Caco-2 (cell line): ENCODE measurements at regions not wholly inside any gene's neighbourhood (a gene's known extent, or its start where the extent isn't known, plus 50 kb on each side); places are given as distances from the start of the nearest gene placed in this dataset.

Source experiments
- BruUV-seq: library from RNA; stranded (reverse); fragments of 400-500 nt; replicated peaks from 2 replicates; lab custom pipeline; 2021; lab: Mats Ljungman, UMichigan
- CTCF ChIA-PET: fragments of 300-600 bp; sonication (Branson Sonifier 250); formaldehyde crosslinking; loops from one replicate; lab custom pipeline; 2022; ENCODE audit warnings: antibody characterized with exemption; lab: Charles Lee
- POLR2A ChIA-PET: fragments of 300-600 bp; sonication (Branson Sonifier 250); formaldehyde crosslinking; loops from one replicate; lab custom pipeline; 2022; ENCODE audit warnings: antibody characterized with exemption; lab: Charles Lee
- DNase-seq, 2 experiments: peaks; one replicate each; pipeline versions ENCODE4 v3.0.0 to v3.0.0-alpha.2; 2020 to 2022
- H3K27me3 ChIP-seq: replicated peaks from 2 replicates; pipeline ENCODE4 v1.6.0; 2011; ENCODE audit warnings: low read length; ENCODE audit not compliant: control insufficient read depth, insufficient read depth
- H3K36me3 ChIP-seq: 2 replicates; pipeline ENCODE4 v1.5.1; 2011; ENCODE audit warnings: low read length; ENCODE audit not compliant: control insufficient read depth, insufficient read depth
- H3K4me1 ChIP-seq: fragments of 250-450 bp; sonication (Bioruptor Pico); 2 replicates; pipeline ENCODE4 v1.5.1; 2020; ENCODE audit warnings: mild to moderate bottlenecking
- H3K4me3 ChIP-seq: 2 replicates; pipeline ENCODE4 v1.5.1; 2011; ENCODE audit warnings: low read depth, mild to moderate bottlenecking, control low read depth, low read length
- H3K9me3 ChIP-seq: fragments of 250-450 bp; sonication (Bioruptor Pico); 2 replicates; pipeline ENCODE4 v1.5.1; 2020; ENCODE audit warnings: mild to moderate bottlenecking, moderate library complexity
- H3K27ac Mint-ChIP-seq: one replicate; pipeline ENCODE4 v1.8.0; 2022; ENCODE audit warnings: mixed read lengths; ENCODE audit not compliant: unreplicated experiment
- H3K27me3 Mint-ChIP-seq: one replicate; pipeline ENCODE4 v1.8.0; 2022; ENCODE audit warnings: mixed read lengths; ENCODE audit not compliant: insufficient read depth, unreplicated experiment
- H3K36me3 Mint-ChIP-seq: one replicate; pipeline ENCODE4 v1.8.0; 2022; ENCODE audit warnings: mild to moderate bottlenecking, mixed read lengths; ENCODE audit not compliant: insufficient read depth, unreplicated experiment
- H3K4me1 Mint-ChIP-seq: one replicate; pipeline ENCODE4 v1.8.0; 2022; ENCODE audit warnings: low read depth, mixed read lengths; ENCODE audit not compliant: unreplicated experiment
- H3K4me3 Mint-ChIP-seq: one replicate; pipeline ENCODE4 v1.8.0; 2022; ENCODE audit warnings: mild to moderate bottlenecking, moderate library complexity, mixed read lengths; ENCODE audit not compliant: unreplicated experiment
- H3K9me3 Mint-ChIP-seq: one replicate; pipeline ENCODE4 v1.8.0; 2022; ENCODE audit warnings: mixed read lengths; ENCODE audit not compliant: unreplicated experiment
- intact Hi-C: fragments of 100-400 bp; cut with micrococcal nuclease; formaldehyde crosslinking; loops from one replicate; pipeline ENCODE4 v1.10.0; 2022; ENCODE audit not compliant: unreplicated experiment
- TF ChIP-seq, protein P1 (sequence below), 2 experiments: fragments of 200-600 bp in 1 of 2; IDR thresholded peaks; 1 replicate in 1 of 2; 2 replicates in 1 of 2; pipeline versions ENCODE4 v1.5.1 to v1.8.0; 2011 to 2022; ENCODE audit warnings: antibody characterized with exemption in 1 of 2, control low read depth in 1 of 2, inconsistent platforms in 1 of 2, low read depth in 1 of 2, low read length in 1 of 2, mild to moderate bottlenecking in 1 of 2, moderate library complexity in 1 of 2; ENCODE audit not compliant: insufficient read depth in 1 of 2, severe bottlenecking in 1 of 2, unreplicated experiment in 1 of 2

DNA sequence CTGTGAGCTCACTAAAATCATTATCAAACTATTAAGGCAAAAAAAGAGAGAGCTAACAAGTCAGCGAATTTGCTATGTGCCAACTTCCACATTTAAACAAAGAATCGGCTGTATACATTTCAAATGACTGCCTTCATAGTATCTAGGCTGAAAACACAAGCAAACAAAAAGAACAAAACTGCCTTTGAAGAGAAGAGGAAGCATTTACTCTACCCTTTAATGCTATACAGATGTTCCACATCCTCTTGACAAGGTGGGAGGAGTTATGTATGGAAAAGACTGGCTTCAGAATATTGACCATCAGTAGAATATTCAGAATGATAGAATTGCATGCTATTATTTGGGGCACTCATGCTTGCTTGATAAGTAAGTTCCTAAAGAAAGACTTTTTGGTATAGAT is 741.7 kb downstream of the PLCL1 start:
- Mint-ChIP-seq H3K4me3 (no peak overlapping the region), H3K9me3 (no peaks in the 10 kb centered on the region), H3K4me1 (no peaks in the 10 kb centered on the region), H3K27me3 (no peaks in the 10 kb centered on the region), H3K27ac (no peak overlapping the region), H3K36me3 (no peaks in the 10 kb centered on the region)
- CTCF ChIA-PET: no interaction called here
- H3K9me3 ChIP-seq: no peaks in the 10 kb centered on the region
- H3K36me3 ChIP-seq: no peaks in the 10 kb centered on the region; the same call in 1 of the 2 replicates
- TF ChIP-seq, protein P1, sequence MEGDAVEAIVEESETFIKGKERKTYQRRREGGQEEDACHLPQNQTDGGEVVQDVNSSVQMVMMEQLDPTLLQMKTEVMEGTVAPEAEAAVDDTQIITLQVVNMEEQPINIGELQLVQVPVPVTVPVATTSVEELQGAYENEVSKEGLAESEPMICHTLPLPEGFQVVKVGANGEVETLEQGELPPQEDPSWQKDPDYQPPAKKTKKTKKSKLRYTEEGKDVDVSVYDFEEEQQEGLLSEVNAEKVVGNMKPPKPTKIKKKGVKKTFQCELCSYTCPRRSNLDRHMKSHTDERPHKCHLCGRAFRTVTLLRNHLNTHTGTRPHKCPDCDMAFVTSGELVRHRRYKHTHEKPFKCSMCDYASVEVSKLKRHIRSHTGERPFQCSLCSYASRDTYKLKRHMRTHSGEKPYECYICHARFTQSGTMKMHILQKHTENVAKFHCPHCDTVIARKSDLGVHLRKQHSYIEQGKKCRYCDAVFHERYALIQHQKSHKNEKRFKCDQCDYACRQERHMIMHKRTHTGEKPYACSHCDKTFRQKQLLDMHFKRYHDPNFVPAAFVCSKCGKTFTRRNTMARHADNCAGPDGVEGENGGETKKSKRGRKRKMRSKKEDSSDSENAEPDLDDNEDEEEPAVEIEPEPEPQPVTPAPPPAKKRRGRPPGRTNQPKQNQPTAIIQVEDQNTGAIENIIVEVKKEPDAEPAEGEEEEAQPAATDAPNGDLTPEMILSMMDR (IDR thresholded peaks at IDR 0.05; ENCODE audit: insufficient read depth in 1 of 2, low read depth in 1 of 2, low read length in 1 of 2, severe bottlenecking in 1 of 2, unreplicated experiment in 1 of 2): no peak
- no peak for DNase-seq
- H3K4me3 ChIP-seq: no peak overlapping the region
- H3K4me1 ChIP-seq: no peaks in the 10 kb centered on the region
- BruUV-seq: no TSS peak
- intact Hi-C loops: no loop called here
- POLR2A ChIA-PET: no interaction called here
- H3K27me3 ChIP-seq: no peaks in the 10 kb centered on the region

DNA sequence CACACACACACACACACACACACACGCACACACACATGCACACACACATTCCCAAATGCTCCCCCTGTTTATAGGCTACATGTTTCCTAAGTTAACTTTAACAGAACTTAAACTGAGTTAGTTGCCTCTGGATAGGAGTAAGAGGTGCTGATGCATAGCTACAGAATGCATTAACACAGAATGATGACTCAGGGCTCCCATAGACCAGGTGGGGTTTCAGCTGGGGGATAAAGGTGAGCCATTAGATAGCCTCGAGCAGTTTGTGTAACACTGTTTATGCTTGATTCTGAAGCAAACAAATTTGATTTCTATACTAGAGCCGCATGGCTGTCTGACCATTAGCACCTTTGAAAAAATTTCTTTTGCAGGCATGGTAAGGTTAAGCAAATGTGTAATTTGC is 741.0 kb downstream of the PLCL1 start:
- no peak for DNase-seq
- H3K27me3 Mint-ChIP-seq: no peaks in the 10 kb centered on the region
- Histone ChIP-seq H3K9me3 (no peaks in the 10 kb centered on the region), H3K4me1 (no peaks in the 10 kb centered on the region), H3K36me3 (no peaks in the 10 kb centered on the region; the same call in 1 of the 2 replicates), H3K27me3 (no peaks in the 10 kb centered on the region), H3K4me3 (no peak overlapping the region)
- no peaks in the 10 kb centered on the region for H3K9me3 Mint-ChIP-seq
- TF ChIP-seq, protein P1 (IDR thresholded peaks at IDR 0.05; ENCODE audit: insufficient read depth in 1 of 2, low read depth in 1 of 2, low read length in 1 of 2, severe bottlenecking in 1 of 2, unreplicated experiment in 1 of 2): no peak
- H3K36me3 Mint-ChIP-seq: no peaks in the 10 kb centered on the region
- H3K27ac Mint-ChIP-seq: no peak overlapping the region
- CTCF ChIA-PET: interaction anchor here (0.6 kb wide), 1 partner anchor 112 kb away, joined by 3 read pairs; no protein-coding TSS in a partner anchor
- intact Hi-C loops: no loop called here
- no peaks in the 10 kb centered on the region for H3K4me1 Mint-ChIP-seq
- no TSS peak for BruUV-seq
- POLR2A ChIA-PET: no interaction called here
- H3K4me3 Mint-ChIP-seq: no peak overlapping the region

DNA sequence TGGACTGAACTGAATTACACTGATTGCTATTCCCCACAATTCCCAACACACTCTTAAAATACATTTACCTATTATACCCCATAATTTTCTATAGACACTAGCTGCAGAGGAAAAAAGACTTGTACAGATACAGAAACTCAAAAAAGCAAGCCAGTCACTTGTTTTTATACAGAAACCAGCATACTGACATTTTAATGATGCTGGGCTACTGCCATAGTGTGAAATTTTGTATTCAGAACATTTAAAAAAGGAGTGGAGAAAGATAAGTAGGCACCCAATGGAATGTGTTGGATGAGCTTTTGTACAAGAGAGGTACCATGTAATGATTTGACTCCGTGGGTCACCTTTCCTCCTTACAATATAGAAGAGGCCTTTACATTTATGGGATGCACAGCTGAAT is 740.1 kb downstream of the PLCL1 start:
- Histone ChIP-seq H3K36me3 (no peaks in the 10 kb centered on the region; the same call in 1 of the 2 replicates), H3K27me3 (no peaks in the 10 kb centered on the region), H3K4me3 (no peak overlapping the region), H3K4me1 (no peaks in the 10 kb centered on the region), H3K9me3 (no peaks in the 10 kb centered on the region)
- Mint-ChIP-seq H3K27me3 (no peaks in the 10 kb centered on the region), H3K27ac (no peak overlapping the region), H3K36me3 (no peaks in the 10 kb centered on the region), H3K4me3 (no peak overlapping the region), H3K9me3 (no peaks in the 10 kb centered on the region), H3K4me1 (no peaks in the 10 kb centered on the region)
- POLR2A ChIA-PET: no interaction called here
- BruUV-seq: no TSS peak
- no peak for DNase-seq
- intact Hi-C loops: no loop called here
- CTCF ChIA-PET: no interaction called here
- TF ChIP-seq, protein P1 (IDR thresholded peaks at IDR 0.05; ENCODE audit: insufficient read depth in 1 of 2, low read depth in 1 of 2, low read length in 1 of 2, severe bottlenecking in 1 of 2, unreplicated experiment in 1 of 2): no peak
